ENCODE measurements at regions not wholly inside any gene's neighbourhood (a gene's known extent, or its start where the extent isn't known, plus 50 kb on each side); places are given as distances from the start of the nearest gene placed in this dataset.

DNA sequence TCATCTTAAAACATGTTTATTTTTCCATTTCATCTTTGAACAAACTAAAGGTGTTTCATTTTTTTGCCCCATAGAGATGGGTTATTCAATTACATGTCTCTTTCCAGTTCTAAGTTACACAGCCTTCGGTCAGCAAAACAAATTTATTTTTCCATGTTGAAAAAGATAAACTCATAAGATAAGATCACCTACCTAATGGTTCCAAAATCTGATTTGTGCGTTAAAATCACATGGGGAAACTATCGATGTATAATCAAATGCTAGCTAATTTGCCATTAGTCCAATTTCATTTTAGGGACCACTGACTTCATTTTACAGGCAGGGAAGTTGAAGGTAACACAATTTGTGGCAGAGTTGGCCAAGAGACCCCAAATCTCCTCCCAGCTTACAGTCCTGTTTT lies 67.2 kb upstream of the ACSL1 start (continued):
- TF ChIP-seq, protein P1, sequence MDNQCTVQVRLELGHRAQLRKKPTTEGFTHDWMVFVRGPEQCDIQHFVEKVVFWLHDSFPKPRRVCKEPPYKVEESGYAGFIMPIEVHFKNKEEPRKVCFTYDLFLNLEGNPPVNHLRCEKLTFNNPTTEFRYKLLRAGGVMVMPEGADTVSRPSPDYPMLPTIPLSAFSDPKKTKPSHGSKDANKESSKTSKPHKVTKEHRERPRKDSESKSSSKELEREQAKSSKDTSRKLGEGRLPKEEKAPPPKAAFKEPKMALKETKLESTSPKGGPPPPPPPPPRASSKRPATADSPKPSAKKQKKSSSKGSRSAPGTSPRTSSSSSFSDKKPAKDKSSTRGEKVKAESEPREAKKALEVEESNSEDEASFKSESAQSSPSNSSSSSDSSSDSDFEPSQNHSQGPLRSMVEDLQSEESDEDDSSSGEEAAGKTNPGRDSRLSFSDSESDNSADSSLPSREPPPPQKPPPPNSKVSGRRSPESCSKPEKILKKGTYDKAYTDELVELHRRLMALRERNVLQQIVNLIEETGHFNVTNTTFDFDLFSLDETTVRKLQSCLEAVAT (IDR thresholded peaks at IDR 0.05): no peak
- TF ChIP-seq, protein P2, sequence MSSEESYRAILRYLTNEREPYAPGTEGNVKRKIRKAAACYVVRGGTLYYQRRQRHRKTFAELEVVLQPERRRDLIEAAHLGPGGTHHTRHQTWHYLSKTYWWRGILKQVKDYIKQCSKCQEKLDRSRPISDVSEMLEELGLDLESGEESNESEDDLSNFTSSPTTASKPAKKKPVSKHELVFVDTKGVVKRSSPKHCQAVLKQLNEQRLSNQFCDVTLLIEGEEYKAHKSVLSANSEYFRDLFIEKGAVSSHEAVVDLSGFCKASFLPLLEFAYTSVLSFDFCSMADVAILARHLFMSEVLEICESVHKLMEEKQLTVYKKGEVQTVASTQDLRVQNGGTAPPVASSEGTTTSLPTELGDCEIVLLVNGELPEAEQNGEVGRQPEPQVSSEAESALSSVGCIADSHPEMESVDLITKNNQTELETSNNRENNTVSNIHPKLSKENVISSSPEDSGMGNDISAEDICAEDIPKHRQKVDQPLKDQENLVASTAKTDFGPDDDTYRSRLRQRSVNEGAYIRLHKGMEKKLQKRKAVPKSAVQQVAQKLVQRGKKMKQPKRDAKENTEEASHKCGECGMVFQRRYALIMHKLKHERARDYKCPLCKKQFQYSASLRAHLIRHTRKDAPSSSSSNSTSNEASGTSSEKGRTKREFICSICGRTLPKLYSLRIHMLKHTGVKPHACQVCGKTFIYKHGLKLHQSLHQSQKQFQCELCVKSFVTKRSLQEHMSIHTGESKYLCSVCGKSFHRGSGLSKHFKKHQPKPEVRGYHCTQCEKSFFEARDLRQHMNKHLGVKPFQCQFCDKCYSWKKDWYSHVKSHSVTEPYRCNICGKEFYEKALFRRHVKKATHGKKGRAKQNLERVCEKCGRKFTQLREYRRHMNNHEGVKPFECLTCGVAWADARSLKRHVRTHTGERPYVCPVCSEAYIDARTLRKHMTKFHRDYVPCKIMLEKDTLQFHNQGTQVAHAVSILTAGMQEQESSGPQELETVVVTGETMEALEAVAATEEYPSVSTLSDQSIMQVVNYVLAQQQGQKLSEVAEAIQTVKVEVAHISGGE (CRISPR knock-in tag; IDR thresholded peaks at IDR 0.05): no peak
- TF ChIP-seq WRNIP1 (IDR thresholded peaks at IDR 0.05; ENCODE audit: borderline replicate concordance, low read depth, low read length) (no peak), CBX3 (IDR thresholded peaks at IDR 0.05; ENCODE audit: borderline replicate concordance, low read depth) (no peak), KAT2A (conservative IDR thresholded peaks at IDR 0.05; ENCODE audit: control insufficient read depth, low read depth, low read length) (no peak), CHD1 (IDR thresholded peaks at IDR 0.05; ENCODE audit: low read depth, low read length) (no peak), POLR2AphosphoS2 (IDR thresholded peaks at IDR 0.05; ENCODE audit: low read depth, low read length) (no peak)
